IMR-90 (cell line): ENCODE measurements at regions not wholly inside any gene's neighbourhood (a gene's known extent, or its start where the extent isn't known, plus 50 kb on each side); places are given as distances from the start of the nearest gene placed in this dataset.

ENCODE experiments used
- ATAC-seq: fragments of 200-7000 bp; cut with Tn5 transposase; 2 replicates; pipeline ENCODE4 v1.9.1; 2020; ENCODE audit warnings: low read depth, mild to moderate bottlenecking, moderate library complexity
- BruUV-seq: library from RNA; stranded (reverse); fragments of 400-500 nt; replicated peaks from 2 replicates; lab custom pipeline; 2021; lab: Mats Ljungman, UMichigan
- CTCF ChIA-PET: fragments of 300-600 bp; formaldehyde crosslinking; extraction: SDS; loops from one replicate; lab custom pipeline; 2021; ENCODE audit warnings: antibody characterized with exemption; lab: Yijun Ruan, JAX
- POLR2A ChIA-PET: fragments of 300-600 bp; sonication (Branson Sonifier 250); formaldehyde crosslinking; loops from one replicate; lab custom pipeline; 2022; ENCODE audit warnings: antibody characterized with exemption; ENCODE audit not compliant: unreplicated experiment; lab: Charles Lee
- DNase-seq: peaks from one replicate; pipeline ENCODE4 v3.0.0; 2013
- H2AFZ ChIP-seq: replicated peaks from 2 replicates; pipeline ENCODE3; 2013; ENCODE audit warnings: low read length, mild to moderate bottlenecking; ENCODE audit not compliant: poor library complexity
- H2AK5ac ChIP-seq: 2 replicates; pipeline ENCODE4 v1.6.1; 2013; ENCODE audit warnings: low read depth, low read length, inconsistent platforms
- H2AK9ac ChIP-seq: replicated peaks from 2 replicates; pipeline ENCODE3; 2013; ENCODE audit warnings: mild to moderate bottlenecking, low read depth, low read length, moderate library complexity; ENCODE audit not compliant: poor library complexity
- H2BK120ac ChIP-seq: 2 replicates; pipeline ENCODE4 v1.6.1; 2013; ENCODE audit warnings: low read depth, low read length, inconsistent platforms
- H2BK15ac ChIP-seq: 3 replicates; pipeline ENCODE4 v1.6.1; 2013; ENCODE audit warnings: low read depth, low read length, inconsistent platforms
- H2BK20ac ChIP-seq: 2 replicates; pipeline ENCODE4 v1.6.1; 2013; ENCODE audit warnings: low read depth, mild to moderate bottlenecking, inconsistent platforms, low read length, moderate library complexity
- H2BK5ac ChIP-seq: 2 replicates; pipeline ENCODE4 v1.6.1; 2013; ENCODE audit warnings: mild to moderate bottlenecking, low read depth, low read length, inconsistent platforms; ENCODE audit not compliant: poor library complexity, severe bottlenecking
- H3K14ac ChIP-seq: replicated peaks from 2 replicates; pipeline ENCODE4 v1.6.1; 2013; ENCODE audit warnings: low read depth, low read length, inconsistent platforms
- H3K18ac ChIP-seq: 2 replicates; pipeline ENCODE4 v1.6.1; 2013; ENCODE audit warnings: low read depth, low read length, control low read depth
- H3K23ac ChIP-seq: 2 replicates; pipeline ENCODE4 v1.6.1; 2013; ENCODE audit warnings: low read depth, low read length, inconsistent platforms
- H3K27ac ChIP-seq: 2 replicates; pipeline ENCODE4 v1.5.1; 2013; ENCODE audit warnings: mild to moderate bottlenecking, control low read depth, low read length; ENCODE audit not compliant: insufficient read depth
- H3K27me3 ChIP-seq: 2 replicates; pipeline ENCODE4 v1.6.1; 2013; ENCODE audit warnings: low read length; ENCODE audit not compliant: control insufficient read depth, insufficient read depth
- H3K36me3 ChIP-seq: 2 replicates; pipeline ENCODE4 v1.6.1; 2013; ENCODE audit warnings: low read length, mixed read lengths; ENCODE audit not compliant: control insufficient read depth, insufficient read depth
- H3K4ac ChIP-seq: 2 replicates; pipeline ENCODE4 v1.6.1; 2013; ENCODE audit warnings: low read depth, low read length, inconsistent platforms
- H3K4me1 ChIP-seq: 2 replicates; pipeline ENCODE4 v1.6.1; 2013; ENCODE audit warnings: low read length, mixed read lengths; ENCODE audit not compliant: control insufficient read depth, insufficient read depth
- H3K4me2 ChIP-seq: 2 replicates; pipeline ENCODE4 v1.6.1; 2013; ENCODE audit warnings: low read depth, mild to moderate bottlenecking, control low read depth, low read length, moderate library complexity
- H3K4me3 ChIP-seq: 2 replicates; pipeline ENCODE4 v1.5.1; 2013; ENCODE audit warnings: low read depth, mild to moderate bottlenecking, control low read depth, low read length, moderate library complexity; ENCODE audit not compliant: insufficient read depth
- H3K56ac ChIP-seq: 2 replicates; pipeline ENCODE4 v1.6.1; 2013; ENCODE audit warnings: low read length, inconsistent platforms; ENCODE audit not compliant: insufficient read depth; ENCODE audit errors: extremely low read depth
- H3K79me1 ChIP-seq, 2 experiments: 2 replicates each; pipeline ENCODE4 v1.6.1; 2013; ENCODE audit warnings: low read length in 2 of 2, inconsistent platforms in 1 of 2, low read depth in 1 of 2
- H3K9ac ChIP-seq: 2 replicates; pipeline ENCODE4 v1.6.1; 2013; ENCODE audit warnings: low read depth, low read length, control low read depth
- H3K9me1 ChIP-seq: 2 replicates; pipeline ENCODE4 v1.6.1; 2013; ENCODE audit warnings: low read length, inconsistent platforms; ENCODE audit not compliant: insufficient read depth
- H3K9me3 ChIP-seq: 2 replicates; pipeline ENCODE4 v1.6.1; 2013; ENCODE audit warnings: low read length; ENCODE audit not compliant: control insufficient read depth, insufficient read depth
- H4K20me1 ChIP-seq: 2 replicates; pipeline ENCODE4 v1.6.1; 2013; ENCODE audit warnings: low read length, inconsistent platforms; ENCODE audit not compliant: insufficient read depth
- H4K5ac ChIP-seq: 2 replicates; pipeline ENCODE4 v1.6.1; 2013; ENCODE audit warnings: mild to moderate bottlenecking, low read depth, low read length, control low read depth
- H4K8ac ChIP-seq, 2 experiments: 2 replicates each; pipeline ENCODE4 v1.6.1; 2013; ENCODE audit warnings: low read depth in 2 of 2, low read length in 2 of 2, control low read depth in 1 of 2, inconsistent platforms in 1 of 2
- H4K91ac ChIP-seq: 2 replicates; pipeline ENCODE4 v1.6.1; 2013; ENCODE audit warnings: low read depth, low read length, inconsistent platforms; ENCODE audit not compliant: insufficient read depth
- BHLHE40 ChIP-seq: fragments of 150-350 bp; IDR thresholded peaks from 2 replicates; pipeline ENCODE4 v1.6.1; 2016; ENCODE audit warnings: mild to moderate bottlenecking, low read depth, low read length
- CEBPB ChIP-seq: IDR thresholded peaks from 2 replicates; pipeline ENCODE4 v1.6.1; 2012; ENCODE audit warnings: low read depth, low read length, improper control_type of control experiment
- CHD1 ChIP-seq: IDR thresholded peaks from 2 replicates; pipeline ENCODE4 v1.6.1; 2012; ENCODE audit warnings: low read depth, low read length, improper control_type of control experiment
- CTCF ChIP-seq: conservative IDR thresholded peaks from 2 replicates; pipeline ENCODE4 v1.5.1; 2012; ENCODE audit warnings: mild to moderate bottlenecking, low read depth, low read length, improper control_type of control experiment
- ELK1 ChIP-seq: fragments of 150-350 bp; IDR thresholded peaks from 2 replicates; pipeline ENCODE4 v1.6.1; 2016; ENCODE audit warnings: low read depth, mild to moderate bottlenecking, low read length, moderate library complexity, borderline replicate concordance
- FOS ChIP-seq: fragments of 150-350 bp; IDR thresholded peaks from 2 replicates; pipeline ENCODE4 v1.6.1; 2016; ENCODE audit warnings: low read depth, low read length
- MAFK ChIP-seq: IDR thresholded peaks from 2 replicates; pipeline ENCODE4 v1.6.1; 2012; ENCODE audit warnings: low read depth, low read length, improper control_type of control experiment
- MAZ ChIP-seq: IDR thresholded peaks from 2 replicates; pipeline ENCODE4 v1.6.1; 2012; ENCODE audit warnings: low read depth, mild to moderate bottlenecking, low read length, improper control_type of control experiment, moderate library complexity, borderline replicate concordance
- MXI1 ChIP-seq: IDR thresholded peaks from 2 replicates; pipeline ENCODE4 v1.6.1; 2012; ENCODE audit warnings: low read depth, mild to moderate bottlenecking, low read length, moderate library complexity, borderline replicate concordance
- NFE2L2 ChIP-seq: fragments of 150-350 bp; IDR thresholded peaks from 2 replicates; pipeline ENCODE4 v1.6.1; 2016; ENCODE audit warnings: low read depth, mild to moderate bottlenecking, low read length
- POLR2A ChIP-seq: IDR thresholded peaks from 2 replicates; pipeline ENCODE4 v1.6.1; 2012; ENCODE audit warnings: mild to moderate bottlenecking, low read depth, low read length
- RAD21 ChIP-seq: IDR thresholded peaks from 2 replicates; pipeline ENCODE4 v1.6.1; 2012; ENCODE audit warnings: low read length, improper control_type of control experiment
- RCOR1 ChIP-seq: IDR thresholded peaks from 2 replicates; pipeline ENCODE4 v1.6.1; 2012; ENCODE audit warnings: mild to moderate bottlenecking, low read length, improper control_type of control experiment; ENCODE audit not compliant: insufficient replicate concordance
- RFX5 ChIP-seq: IDR thresholded peaks from 2 replicates; pipeline ENCODE4 v1.8.0; 2012; ENCODE audit warnings: low read depth, mild to moderate bottlenecking, low read length, moderate library complexity
- SMC3 ChIP-seq: fragments of 150-350 bp; IDR thresholded peaks from 2 replicates; pipeline ENCODE4 v1.6.1; 2016; ENCODE audit warnings: low read depth, mild to moderate bottlenecking, antibody characterized with exemption, low read length, moderate library complexity
- USF2 ChIP-seq: fragments of 150-350 bp; IDR thresholded peaks from 2 replicates; pipeline ENCODE4 v1.6.1; 2017; ENCODE audit warnings: mild to moderate bottlenecking, antibody characterized with exemption, low read length, low read depth
- WGBS, 2 experiments: methylation state at CpG; one replicate each; pipeline versions ENCODE4 v1.1.5 to v1.1.7; 2013; ENCODE audit warnings: missing lambda C conversion rate in 2 of 2; ENCODE audit not compliant: insufficient read length in 1 of 2; ENCODE audit errors: extremely low coverage in 2 of 2; 5-methylcytosine and 5-hydroxymethylcytosine counted together
- dilution Hi-C: fragments of 300-500 bp; cut with HindIII; formaldehyde crosslinking; loops from one replicate; pipeline ENCODE4 v1.14.3; 2018; ENCODE audit warnings: low sequenced_read_pairs; ENCODE audit not compliant: unreplicated experiment
- in situ Hi-C: fragments of 300-500 bp; cut with MboI; formaldehyde crosslinking; loops from 3 replicates; pipeline ENCODE4 v1.14.3; 2019; ENCODE audit warnings: low sequenced_read_pairs, inconsistent platforms, mixed read lengths
- intact Hi-C: fragments of 100-400 bp; cut with micrococcal nuclease; formaldehyde crosslinking; loops from 2 replicates; pipeline ENCODE4 v1.10.0; 2022

- Histone ChIP-seq H2AFZ (no peak overlapping the region), H3K14ac (no peak overlapping the region), H3K4me2 (no peak overlapping the region), H3K9ac (no peak overlapping the region), H4K8ac (no peak overlapping the region), H2BK20ac (no peak overlapping the region), H4K91ac (no peak overlapping the region), H2BK120ac (no peak overlapping the region), H4K5ac (no peak overlapping the region), H2AK9ac (no peak overlapping the region), H3K27me3 (0 out of 2 replicates have a peak, but pooled peaks cover 2% of the 10 kb centered on the region), H4K20me1 (no peaks in the 10 kb centered on the region), H2BK5ac (no peak overlapping the region), H3K36me3 (no peaks in the 10 kb centered on the region), H3K18ac (no peak overlapping the region), H3K23ac (no peak overlapping the region), H3K4ac (no peak overlapping the region), H3K4me1 (no peaks in the 10 kb centered on the region), H2AK5ac (no peak overlapping the region), H3K27ac (no peak overlapping the region), H3K9me1 (no peaks in the 10 kb centered on the region), H2BK15ac (no peak overlapping the region), H3K4me3 (no peak overlapping the region), H3K9me3 (peaks cover 16% of the 10 kb centered on the region), H3K56ac (no peak overlapping the region), H3K79me1 (no peaks in the 10 kb centered on the region)
- BruUV-seq: no TSS peak
- dilution Hi-C loops (no loop called here), intact Hi-C loops (no loop called here), in situ Hi-C loops (no loop called here)
- no CpG with 5 or more reads among the region's 6 CpGs for WGBS, 2 experiments
- CTCF ChIA-PET: no interaction called here
- no peak for DNase-seq
- TF ChIP-seq CHD1 (no peak), MAFK (no peak), RAD21 (no peak), BHLHE40 (no peak), CEBPB (no peak), FOS (no peak), USF2 (no peak), MXI1 (no peak), ELK1 (no peak), CTCF (no peak), POLR2A (no peak), NFE2L2 (no peak), MAZ (no peak), RFX5 (no peak), RCOR1 (no peak), SMC3 (no peak)
- POLR2A ChIA-PET: no interaction called here
- ATAC-seq: no peak
These were observed 164.7 kb upstream of the SH3BP4 start for GRCh38 chr2:234787114-234787513.
